Retinal pigment epithelial cell (primary cell): ENCODE measurements at regions not wholly inside any gene's neighbourhood (a gene's known extent, or its start where the extent isn't known, plus 50 kb on each side); places are given as distances from the start of the nearest gene placed in this dataset.

Source experiments
- DNase-seq: peaks from one replicate; pipeline ENCODE4 v3.0.0-alpha.2; 2010; ENCODE audit warnings: low read depth
- H3K4me3 ChIP-seq: 2 replicates; pipeline ENCODE4 v1.5.1; 2011; ENCODE audit warnings: mild to moderate bottlenecking, low read length, control low read depth, moderate library complexity
- TF ChIP-seq, protein P1 (sequence below): conservative IDR thresholded peaks from 2 replicates; pipeline ENCODE4 v1.5.1; 2011; ENCODE audit warnings: low read depth, low read length, control low read depth, inconsistent platforms

DNA sequence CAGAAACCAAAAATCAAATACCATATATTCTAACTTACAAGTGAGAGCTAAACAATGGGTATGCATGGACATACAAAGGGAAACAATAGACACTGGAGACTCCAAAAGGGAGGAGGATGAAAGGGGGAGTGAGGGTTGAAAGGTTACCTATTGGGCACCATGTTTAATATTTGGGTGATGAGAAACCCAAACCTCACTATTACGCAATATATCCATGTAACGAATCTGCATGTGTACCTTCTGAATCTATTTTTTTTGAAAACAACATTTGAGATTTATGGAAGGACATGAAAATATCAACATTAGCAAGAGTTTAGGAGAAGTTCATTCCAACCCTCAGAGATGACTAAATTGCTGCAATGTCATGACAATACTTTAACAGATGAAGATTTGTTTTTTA lies 586.1 kb downstream of the GBA3 start:
- no peak for DNase-seq
- no peak overlapping the region for H3K4me3 ChIP-seq
- TF ChIP-seq, protein P1, sequence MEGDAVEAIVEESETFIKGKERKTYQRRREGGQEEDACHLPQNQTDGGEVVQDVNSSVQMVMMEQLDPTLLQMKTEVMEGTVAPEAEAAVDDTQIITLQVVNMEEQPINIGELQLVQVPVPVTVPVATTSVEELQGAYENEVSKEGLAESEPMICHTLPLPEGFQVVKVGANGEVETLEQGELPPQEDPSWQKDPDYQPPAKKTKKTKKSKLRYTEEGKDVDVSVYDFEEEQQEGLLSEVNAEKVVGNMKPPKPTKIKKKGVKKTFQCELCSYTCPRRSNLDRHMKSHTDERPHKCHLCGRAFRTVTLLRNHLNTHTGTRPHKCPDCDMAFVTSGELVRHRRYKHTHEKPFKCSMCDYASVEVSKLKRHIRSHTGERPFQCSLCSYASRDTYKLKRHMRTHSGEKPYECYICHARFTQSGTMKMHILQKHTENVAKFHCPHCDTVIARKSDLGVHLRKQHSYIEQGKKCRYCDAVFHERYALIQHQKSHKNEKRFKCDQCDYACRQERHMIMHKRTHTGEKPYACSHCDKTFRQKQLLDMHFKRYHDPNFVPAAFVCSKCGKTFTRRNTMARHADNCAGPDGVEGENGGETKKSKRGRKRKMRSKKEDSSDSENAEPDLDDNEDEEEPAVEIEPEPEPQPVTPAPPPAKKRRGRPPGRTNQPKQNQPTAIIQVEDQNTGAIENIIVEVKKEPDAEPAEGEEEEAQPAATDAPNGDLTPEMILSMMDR: no peak

DNA sequence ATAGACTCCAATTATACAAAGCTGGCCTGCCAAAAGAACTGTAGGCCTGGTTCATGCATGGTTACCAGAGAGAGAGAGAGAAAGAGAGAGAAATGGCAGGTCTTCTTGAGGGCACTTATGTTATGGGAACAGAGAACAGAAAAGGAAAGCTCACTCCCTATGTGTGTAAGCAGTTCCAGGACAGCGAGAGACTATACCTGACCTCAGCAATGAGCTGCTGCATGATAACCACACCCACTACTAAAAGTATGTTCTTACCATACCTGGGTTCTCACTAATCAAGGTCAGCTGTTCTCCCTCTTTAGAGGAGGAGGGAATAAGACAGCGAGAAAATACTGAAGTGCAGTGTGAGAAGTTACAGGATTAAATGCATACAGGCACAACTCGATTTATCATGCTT lies 583.3 kb downstream of the GBA3 start:
- no peak for DNase-seq
- TF ChIP-seq, protein P1: no peak

DNA sequence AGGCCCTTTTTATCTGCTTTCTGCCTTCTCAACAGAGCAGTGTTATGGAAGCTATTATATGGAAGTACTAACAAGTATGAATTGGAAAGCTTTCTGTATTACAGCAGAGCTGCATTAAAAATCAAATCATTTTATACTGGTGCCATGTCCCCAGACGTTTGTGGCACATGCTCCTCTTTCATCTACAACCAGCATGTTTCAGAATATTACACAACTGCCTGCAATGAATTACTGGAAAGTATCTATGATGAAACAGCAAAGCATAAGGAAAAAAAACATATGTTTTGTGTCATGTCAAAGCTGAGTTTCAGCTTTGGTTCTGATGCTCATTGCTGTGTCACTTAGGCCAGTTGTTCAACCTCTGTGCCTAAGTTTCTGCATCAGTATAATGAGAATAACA lies 576.8 kb downstream of the GBA3 start:
- TF ChIP-seq, protein P1: no peak
- no peak overlapping the region for H3K4me3 ChIP-seq
- DNase-seq: no peak

More for the DNA sequence above, 583.3 kb downstream of the GBA3 start:
- no peak overlapping the region for H3K4me3 ChIP-seq

DNA sequence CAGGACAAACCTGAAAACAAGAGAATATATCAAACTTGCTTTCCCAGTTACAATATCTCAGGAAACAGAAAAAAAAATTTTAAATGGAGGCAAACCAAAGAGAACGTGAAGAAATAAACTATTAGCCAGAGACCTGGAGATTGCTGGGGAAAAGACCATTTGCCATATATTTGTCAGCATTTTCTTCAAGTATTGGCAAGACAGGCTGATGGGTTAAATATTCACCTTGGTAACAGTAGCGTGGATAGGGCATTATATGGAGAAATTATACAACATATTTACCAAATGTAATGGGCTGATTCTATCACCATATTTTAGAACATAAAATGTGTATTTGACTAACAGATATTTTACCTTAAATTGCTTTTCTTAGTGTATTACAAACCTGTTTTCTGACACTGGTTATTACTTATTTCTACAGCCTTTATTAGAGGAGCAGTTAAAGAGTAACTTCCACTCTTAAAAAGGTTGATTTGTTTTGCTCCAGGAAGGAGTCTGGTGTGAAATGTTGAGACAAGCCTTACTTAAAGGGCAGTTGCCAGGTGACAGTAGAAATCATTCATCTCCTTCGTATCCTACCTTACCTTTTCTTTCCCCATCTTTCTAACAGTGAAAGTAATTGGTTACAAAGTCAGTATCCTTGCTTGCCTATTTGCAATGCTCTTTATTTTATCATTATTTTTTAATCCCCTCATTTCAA lies 575.5 kb downstream of the GBA3 start:
- TF ChIP-seq, protein P1: no peak
- no peak overlapping the region for H3K4me3 ChIP-seq
- no peak for DNase-seq

DNA sequence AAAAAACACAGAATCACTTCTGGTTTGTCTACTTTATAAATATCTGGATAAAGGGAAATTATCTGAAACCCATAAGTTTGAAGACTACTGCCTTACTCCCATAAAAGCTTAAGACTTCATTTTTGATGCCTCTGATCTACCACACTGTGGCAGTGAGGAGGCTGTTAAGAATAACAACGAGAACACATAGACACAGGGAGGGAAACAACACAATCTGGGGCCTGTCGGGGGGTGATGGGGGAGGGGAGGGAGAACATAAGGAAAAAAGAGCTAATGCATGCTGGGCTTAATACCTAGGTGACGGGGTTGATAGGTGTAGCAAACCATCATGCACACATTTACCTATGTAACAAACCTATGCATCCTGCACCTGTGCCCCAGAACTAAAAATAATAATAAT lies 573.7 kb downstream of the GBA3 start:
- TF ChIP-seq, protein P1: no peak
- no peak for DNase-seq
- H3K4me3 ChIP-seq: no peak overlapping the region

DNA sequence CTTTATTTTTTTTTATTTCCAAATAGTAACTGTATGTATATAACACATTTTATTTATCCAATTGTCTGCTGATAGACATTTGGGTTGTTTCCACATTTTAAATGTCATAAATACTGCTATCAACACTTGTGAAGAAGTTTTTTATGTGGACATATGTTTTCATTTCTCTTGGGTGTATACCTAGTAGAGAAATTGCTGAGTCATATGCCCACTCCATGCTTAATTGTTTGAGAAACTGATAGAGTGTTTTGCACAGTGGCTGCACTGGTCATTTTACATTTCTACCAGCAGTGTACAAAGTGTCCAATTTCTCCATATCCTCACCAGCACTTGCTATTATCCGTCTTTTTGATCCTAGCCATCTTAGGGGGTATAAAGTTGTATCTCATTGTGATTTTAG lies 567.8 kb downstream of the GBA3 start:
- TF ChIP-seq, protein P1: no peak

DNA sequence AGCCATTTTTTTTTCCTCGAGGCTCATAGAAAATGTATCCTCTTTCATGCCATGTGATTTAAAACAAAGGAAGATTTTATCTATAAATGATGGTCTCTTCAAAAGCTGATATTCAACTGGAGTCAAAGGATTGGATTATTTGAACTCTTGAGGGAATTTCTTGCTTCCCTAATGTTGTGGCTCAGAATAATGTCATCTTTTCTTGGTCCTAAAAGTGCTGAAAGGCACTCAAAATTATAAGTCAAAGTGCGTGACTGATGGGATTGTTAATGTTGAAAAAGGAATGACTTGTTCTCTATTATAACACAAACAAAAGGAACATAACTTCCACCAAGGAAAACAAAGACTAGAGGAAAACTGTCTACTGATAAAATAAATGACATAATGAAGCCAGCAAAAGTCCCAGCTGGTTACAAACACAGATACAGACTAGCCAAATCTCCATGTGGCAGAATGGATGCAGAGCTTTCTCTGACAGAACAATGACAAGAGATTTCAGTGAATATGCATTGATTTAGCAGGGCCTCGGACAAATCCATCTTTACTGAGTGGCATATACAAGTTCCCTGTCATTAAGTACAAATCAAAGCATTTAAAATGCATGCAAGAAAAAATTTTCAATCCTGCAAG lies 552.6 kb downstream of the GBA3 start:
- TF ChIP-seq, protein P1: no peak
- DNase-seq: no peak
- no peak overlapping the region for H3K4me3 ChIP-seq

More for the DNA sequence above, 567.8 kb downstream of the GBA3 start:
- DNase-seq: no peak
- no peak overlapping the region for H3K4me3 ChIP-seq
